ENCODE measurements at regions not wholly inside any gene's neighbourhood (a gene's known extent, or its start where the extent isn't known, plus 50 kb on each side); places are given as distances from the start of the nearest gene placed in this dataset.

DNA sequence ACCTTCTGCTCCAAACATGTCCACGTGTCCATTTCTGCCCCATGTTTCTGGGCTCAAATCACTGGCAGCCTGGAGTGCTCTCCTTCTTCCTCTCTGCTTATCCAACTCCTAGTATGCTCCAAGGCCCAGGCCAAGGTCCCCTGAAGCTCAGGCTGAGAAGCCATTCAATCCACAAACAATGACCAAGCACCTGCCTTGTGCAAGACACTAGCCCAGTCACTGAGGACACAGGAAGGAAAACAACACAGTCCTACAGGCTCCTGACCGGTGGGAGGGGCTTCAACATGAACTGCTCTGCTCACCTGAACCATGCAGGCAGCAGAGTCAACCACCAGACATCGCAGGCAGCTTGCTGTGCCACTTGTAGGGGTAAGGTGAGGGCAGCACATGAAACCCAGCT lies 93.6 kb downstream of the RPL27A start:
- no peaks in the 10 kb centered on the region for H4K20me1 ChIP-seq (ENCODE audit: control insufficient read depth, insufficient read depth, low read depth, low read length)
- H3K27me3 ChIP-seq (ENCODE audit: control insufficient read depth, low read length), result peaks cover 8% of the 10 kb centered on the region; the same call in 1 of the 2 replicates
- H3K9me3 ChIP-seq (ENCODE audit: control insufficient read depth, insufficient read depth, low read length), result no peaks in the 10 kb centered on the region
- H3K27ac ChIP-seq (ENCODE audit: low read depth, low read length), result no peak overlapping the region
- H3K79me2 ChIP-seq (ENCODE audit: control insufficient read depth, low read length), result no peaks in the 10 kb centered on the region
- H3F3A ChIP-seq (ENCODE audit: control insufficient read depth, insufficient read depth), result no peaks in the 10 kb centered on the region
- H3K4me2 ChIP-seq (ENCODE audit: low read length), result no peak overlapping the region
- H3K4me1 ChIP-seq (ENCODE audit: control insufficient read depth, low read length), result peaks cover 4% of the 10 kb centered on the region
- TF ChIP-seq, protein P1, sequence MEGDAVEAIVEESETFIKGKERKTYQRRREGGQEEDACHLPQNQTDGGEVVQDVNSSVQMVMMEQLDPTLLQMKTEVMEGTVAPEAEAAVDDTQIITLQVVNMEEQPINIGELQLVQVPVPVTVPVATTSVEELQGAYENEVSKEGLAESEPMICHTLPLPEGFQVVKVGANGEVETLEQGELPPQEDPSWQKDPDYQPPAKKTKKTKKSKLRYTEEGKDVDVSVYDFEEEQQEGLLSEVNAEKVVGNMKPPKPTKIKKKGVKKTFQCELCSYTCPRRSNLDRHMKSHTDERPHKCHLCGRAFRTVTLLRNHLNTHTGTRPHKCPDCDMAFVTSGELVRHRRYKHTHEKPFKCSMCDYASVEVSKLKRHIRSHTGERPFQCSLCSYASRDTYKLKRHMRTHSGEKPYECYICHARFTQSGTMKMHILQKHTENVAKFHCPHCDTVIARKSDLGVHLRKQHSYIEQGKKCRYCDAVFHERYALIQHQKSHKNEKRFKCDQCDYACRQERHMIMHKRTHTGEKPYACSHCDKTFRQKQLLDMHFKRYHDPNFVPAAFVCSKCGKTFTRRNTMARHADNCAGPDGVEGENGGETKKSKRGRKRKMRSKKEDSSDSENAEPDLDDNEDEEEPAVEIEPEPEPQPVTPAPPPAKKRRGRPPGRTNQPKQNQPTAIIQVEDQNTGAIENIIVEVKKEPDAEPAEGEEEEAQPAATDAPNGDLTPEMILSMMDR (IDR thresholded peaks at IDR 0.05; ENCODE audit: low read depth, low read length, poor library complexity, severe bottlenecking), result no peak
- TF ChIP-seq EZH2phosphoT487 (IDR thresholded peaks at IDR 0.05; ENCODE audit: borderline replicate concordance, low read length), result no peak
- H3K9me2 ChIP-seq (replicated peaks; ENCODE audit: control insufficient read depth, low read length), result no peaks in the 10 kb centered on the region
- H3K36me3 ChIP-seq (ENCODE audit: control insufficient read depth, low read length), result no peaks in the 10 kb centered on the region
- H3K4me3 ChIP-seq (ENCODE audit: low read length), result no peak overlapping the region

DNA sequence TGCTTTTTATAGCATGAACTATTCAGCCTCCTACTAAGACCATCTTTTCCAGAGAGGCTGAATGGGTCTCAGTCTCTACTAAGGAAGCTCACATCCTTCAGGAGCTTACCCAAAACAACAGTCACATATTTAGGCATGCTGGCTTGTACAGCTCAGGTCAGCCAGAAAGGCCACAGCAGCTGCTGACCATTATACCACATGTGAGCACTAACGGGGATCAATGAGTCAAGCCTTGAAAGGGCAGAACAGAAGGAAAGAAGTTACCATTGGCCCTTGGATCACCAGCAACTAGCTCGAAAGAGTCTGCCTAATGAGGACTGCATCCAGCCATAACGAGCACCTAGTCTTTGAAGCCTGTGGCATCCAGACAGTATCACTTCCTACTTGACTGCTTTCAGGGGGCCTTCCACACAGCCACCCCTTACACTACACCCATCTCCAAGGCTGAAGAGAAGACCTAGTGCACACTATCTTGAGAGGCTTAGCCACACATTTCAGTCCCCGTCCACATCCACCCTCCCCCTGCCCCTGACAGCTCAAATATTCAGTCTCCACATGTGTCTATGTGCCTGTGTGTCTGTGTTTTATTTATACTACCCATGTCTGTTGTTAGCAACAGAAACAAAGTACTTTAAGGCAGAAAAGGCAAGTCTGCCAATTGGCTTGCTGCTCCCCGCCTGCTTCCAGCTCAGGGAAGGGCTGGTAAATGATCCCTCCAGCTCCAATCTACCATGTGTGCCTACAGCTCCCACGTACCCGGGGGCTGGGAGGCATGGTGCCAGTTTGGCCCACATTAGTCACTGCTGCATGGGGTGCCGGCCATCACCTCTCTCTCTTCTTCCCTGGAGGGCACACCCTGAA lies 95.5 kb downstream of the RPL27A start:
- Histone ChIP-seq H3K9me3 (ENCODE audit: control insufficient read depth, insufficient read depth, low read length) (no peaks in the 10 kb centered on the region), H3K79me2 (ENCODE audit: control insufficient read depth, low read length) (no peaks in the 10 kb centered on the region), H3K4me2 (ENCODE audit: low read length) (no peak overlapping the region), H3K9me2 (replicated peaks; ENCODE audit: control insufficient read depth, low read length) (no peaks in the 10 kb centered on the region), H3K36me3 (ENCODE audit: control insufficient read depth, low read length) (no peaks in the 10 kb centered on the region), H3F3A (ENCODE audit: control insufficient read depth, insufficient read depth) (no peaks in the 10 kb centered on the region), H3K27ac (ENCODE audit: low read depth, low read length) (no peak overlapping the region), H3K27me3 (ENCODE audit: control insufficient read depth, low read length) (peaks cover 11% of the 10 kb centered on the region), H3K4me3 (ENCODE audit: low read length) (no peak overlapping the region), H4K20me1 (ENCODE audit: control insufficient read depth, insufficient read depth, low read depth, low read length) (no peaks in the 10 kb centered on the region), H3K4me1 (ENCODE audit: control insufficient read depth, low read length) (peaks cover 4% of the 10 kb centered on the region)
- no peak for TF ChIP-seq EZH2phosphoT487 (IDR thresholded peaks at IDR 0.05; ENCODE audit: borderline replicate concordance, low read length)
- TF ChIP-seq, protein P1 (IDR thresholded peaks at IDR 0.05; ENCODE audit: low read depth, low read length, poor library complexity, severe bottlenecking), result no peak

DNA sequence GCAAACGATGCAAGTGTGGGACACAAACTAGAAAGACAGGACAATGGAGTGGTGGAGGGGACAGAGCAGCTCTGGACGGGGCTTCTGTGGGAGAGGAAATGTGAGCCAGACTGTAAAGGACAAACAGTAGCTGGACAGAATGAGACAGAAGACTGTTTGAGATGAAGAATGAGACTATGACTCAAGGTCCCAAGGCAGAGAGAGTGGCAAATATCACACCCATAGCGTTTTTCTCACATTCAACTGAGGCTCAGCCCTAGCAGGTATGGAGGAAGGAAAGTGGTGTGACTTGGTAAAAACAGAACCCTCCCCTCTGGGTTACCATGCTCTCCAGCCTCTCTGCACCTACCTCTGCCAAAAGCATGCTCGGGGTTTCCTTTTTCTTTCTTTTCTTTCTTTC lies 96.5 kb downstream of the RPL27A start:
- Histone ChIP-seq H3F3A (ENCODE audit: control insufficient read depth, insufficient read depth) (no peaks in the 10 kb centered on the region), H3K4me1 (ENCODE audit: control insufficient read depth, low read length) (peaks cover 4% of the 10 kb centered on the region), H3K4me2 (ENCODE audit: low read length) (no peak overlapping the region), H3K9me3 (ENCODE audit: control insufficient read depth, insufficient read depth, low read length) (no peaks in the 10 kb centered on the region), H3K36me3 (ENCODE audit: control insufficient read depth, low read length) (no peaks in the 10 kb centered on the region), H3K27me3 (ENCODE audit: control insufficient read depth, low read length) (peaks cover 11% of the 10 kb centered on the region), H3K9me2 (replicated peaks; ENCODE audit: control insufficient read depth, low read length) (no peaks in the 10 kb centered on the region), H3K4me3 (ENCODE audit: low read length) (no peak overlapping the region), H4K20me1 (ENCODE audit: control insufficient read depth, insufficient read depth, low read depth, low read length) (no peaks in the 10 kb centered on the region), H3K79me2 (ENCODE audit: control insufficient read depth, low read length) (no peaks in the 10 kb centered on the region), H3K27ac (ENCODE audit: low read depth, low read length) (no peak overlapping the region)
- TF ChIP-seq EZH2phosphoT487 (IDR thresholded peaks at IDR 0.05; ENCODE audit: borderline replicate concordance, low read length), result no peak
- TF ChIP-seq, protein P1 (IDR thresholded peaks at IDR 0.05; ENCODE audit: low read depth, low read length, poor library complexity, severe bottlenecking), result no peak
